ENCODE measurements at regions not wholly inside any gene's neighbourhood (a gene's known extent, or its start where the extent isn't known, plus 50 kb on each side); places are given as distances from the start of the nearest gene placed in this dataset.

DNA sequence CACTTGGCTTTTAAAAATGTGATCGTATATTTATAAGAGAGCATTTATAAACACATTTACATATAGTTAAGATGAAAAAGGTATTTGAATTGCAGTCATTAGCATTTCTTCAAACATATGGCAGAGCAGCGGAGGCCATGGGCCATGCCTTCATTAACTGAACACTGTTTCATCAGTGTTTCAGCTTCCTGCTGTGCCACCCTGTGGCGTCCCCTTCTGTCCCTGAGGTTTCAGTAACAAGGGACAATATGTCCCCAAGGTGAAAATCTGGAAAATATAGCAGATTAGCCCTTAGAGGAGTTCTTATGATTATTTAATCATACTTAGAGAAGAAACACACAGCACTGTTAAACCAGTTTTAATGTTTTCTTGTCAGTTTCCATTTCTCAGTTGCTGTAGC, 577.8 kb downstream of the ETV1 start:
- TF ChIP-seq, protein P1, sequence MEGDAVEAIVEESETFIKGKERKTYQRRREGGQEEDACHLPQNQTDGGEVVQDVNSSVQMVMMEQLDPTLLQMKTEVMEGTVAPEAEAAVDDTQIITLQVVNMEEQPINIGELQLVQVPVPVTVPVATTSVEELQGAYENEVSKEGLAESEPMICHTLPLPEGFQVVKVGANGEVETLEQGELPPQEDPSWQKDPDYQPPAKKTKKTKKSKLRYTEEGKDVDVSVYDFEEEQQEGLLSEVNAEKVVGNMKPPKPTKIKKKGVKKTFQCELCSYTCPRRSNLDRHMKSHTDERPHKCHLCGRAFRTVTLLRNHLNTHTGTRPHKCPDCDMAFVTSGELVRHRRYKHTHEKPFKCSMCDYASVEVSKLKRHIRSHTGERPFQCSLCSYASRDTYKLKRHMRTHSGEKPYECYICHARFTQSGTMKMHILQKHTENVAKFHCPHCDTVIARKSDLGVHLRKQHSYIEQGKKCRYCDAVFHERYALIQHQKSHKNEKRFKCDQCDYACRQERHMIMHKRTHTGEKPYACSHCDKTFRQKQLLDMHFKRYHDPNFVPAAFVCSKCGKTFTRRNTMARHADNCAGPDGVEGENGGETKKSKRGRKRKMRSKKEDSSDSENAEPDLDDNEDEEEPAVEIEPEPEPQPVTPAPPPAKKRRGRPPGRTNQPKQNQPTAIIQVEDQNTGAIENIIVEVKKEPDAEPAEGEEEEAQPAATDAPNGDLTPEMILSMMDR (IDR thresholded peaks at IDR 0.05): no peak

DNA sequence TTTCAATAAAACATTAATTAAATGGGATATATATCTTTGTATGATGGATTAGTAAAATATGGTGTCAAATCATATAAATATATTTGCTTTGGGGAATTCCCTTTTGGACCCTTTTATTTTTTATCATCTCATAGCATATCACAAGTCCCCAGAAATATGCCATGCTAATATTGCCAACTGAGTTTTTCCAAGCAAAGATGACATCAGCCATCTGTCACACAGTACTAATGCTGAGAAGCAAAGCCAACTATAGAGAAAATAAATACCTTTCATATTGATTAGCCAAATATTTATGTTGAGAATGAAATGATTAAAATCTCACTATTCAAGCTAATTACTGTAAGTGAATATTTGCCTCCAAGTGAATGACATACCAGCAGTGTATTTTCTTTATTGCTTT, 575.3 kb downstream of the ETV1 start:
- TF ChIP-seq, protein P1 (IDR thresholded peaks at IDR 0.05): no peak

DNA sequence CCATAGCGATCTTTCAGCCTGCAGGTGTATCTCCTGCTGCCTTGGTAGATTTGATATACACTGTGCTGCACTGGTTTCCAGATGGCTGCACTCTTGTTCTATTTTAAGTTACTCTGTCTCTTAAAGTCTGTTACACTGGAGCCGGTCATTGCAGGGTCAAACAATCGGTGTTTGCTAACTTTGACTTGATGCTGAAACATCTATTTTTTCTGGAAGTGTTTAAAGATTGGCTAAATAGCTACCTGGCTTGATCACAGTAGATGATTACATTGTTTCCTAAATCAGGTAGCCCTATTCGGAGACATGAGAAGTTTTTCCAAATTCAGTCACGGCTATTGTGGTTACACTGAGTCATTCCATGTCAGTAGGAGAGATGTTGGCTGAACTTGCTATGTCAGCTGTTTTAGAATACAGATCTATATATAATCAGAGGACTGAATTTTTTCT, 574.8 kb downstream of the ETV1 start:
- TF ChIP-seq, protein P1 (IDR thresholded peaks at IDR 0.05): no peak; the same call in 1 of the 2 replicates

DNA sequence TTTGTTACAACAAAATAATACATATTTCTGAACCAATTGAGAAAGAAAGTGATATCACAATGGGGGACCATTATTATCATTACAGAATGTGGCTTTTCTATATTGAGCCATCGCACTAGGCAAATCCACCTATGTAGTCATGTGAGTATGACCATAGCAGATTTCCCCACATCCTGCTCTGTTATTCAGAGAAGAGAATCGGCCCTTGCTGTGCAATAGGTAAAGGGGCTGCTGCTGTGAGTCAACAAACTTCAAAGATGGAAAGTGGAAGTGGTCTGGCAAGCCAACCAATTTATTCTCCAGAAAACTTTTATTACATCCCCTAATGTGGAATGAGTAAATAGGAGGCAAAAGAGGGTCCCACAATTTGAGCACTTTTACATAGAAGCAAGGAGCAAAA, 573.4 kb downstream of the ETV1 start:
- TF ChIP-seq, protein P1 (IDR thresholded peaks at IDR 0.05): no peak

DNA sequence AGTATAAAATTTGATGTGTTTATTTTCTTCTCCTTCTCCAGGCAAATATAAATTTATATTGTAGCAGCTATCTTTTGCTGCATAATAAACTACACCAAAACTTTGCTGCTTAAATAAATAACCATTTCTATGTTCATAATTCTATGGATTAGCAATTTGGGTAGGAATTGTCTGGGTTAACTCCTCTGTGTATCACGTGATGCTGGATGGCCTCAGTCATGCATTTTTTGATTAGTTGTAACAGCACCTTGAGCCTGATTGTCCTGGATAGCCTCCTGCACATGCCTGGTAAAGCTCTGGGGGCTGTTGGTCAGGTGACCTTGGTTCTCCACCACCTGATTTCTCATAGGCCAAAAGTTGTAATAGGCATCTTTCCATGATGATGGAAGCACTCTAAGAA, 572.9 kb downstream of the ETV1 start:
- TF ChIP-seq, protein P1 (IDR thresholded peaks at IDR 0.05): no peak

DNA sequence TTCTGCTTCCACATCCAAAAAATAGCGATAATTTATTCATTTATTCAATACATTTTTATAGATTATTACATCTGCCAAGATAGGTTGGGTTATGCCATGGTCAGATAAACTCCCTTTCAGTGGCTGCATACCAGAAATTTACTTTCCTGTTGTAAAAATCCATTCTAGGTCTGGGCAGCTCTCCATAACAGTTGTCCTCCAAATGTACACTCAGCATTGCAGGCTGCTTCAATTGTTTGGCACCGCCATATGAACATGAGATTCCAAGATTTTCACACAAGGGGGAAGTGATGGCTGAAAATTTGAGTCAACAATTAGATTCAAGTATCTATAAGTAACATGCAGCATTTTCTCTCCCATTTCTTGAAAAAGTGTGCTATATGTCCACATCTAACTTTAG, 568.7 kb downstream of the ETV1 start:
- TF ChIP-seq, protein P1 (IDR thresholded peaks at IDR 0.05): no peak

DNA sequence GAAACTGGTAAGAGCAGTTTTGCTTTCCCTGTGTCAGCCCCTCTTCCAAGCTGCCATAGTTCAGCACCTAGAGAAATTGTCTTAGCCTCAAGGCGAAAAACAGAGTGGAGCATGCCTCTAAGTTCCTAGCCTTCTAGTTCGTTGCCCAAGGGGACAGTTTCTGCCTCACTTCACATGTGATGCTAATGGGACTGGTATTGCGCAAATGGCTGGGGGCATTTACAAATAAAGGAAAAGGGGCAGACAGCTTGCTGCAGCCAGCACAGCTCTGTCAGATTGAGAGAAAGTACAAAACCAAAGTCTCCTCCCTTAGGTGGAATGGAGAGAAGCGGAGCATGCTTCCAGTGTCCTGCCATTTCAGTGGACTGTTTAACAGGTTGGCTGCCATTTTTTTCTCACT, 567.7 kb downstream of the ETV1 start:
- TF ChIP-seq, protein P1 (IDR thresholded peaks at IDR 0.05): no peak

DNA sequence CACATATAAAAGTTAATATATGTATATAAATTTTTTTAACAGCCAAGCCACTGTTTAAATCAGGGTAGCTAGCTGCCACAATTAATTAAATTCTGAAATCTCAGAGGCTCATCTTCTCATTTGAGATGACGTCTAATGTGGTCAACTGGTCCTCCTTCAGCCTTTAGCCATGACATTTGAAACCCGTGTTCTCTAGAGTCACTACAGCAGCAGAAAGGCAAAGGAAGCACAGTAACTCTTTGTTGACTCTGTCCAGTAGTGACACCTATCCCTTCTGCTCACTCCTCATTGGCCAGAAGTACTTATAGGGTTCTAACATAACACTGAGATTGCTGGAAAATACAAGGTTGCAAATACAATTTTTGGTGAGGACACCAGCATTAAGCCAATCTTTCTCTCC, 555.5 kb downstream of the ETV1 start:
- TF ChIP-seq, protein P1 (IDR thresholded peaks at IDR 0.05): no peak

All from LNCAP (cell line).